HepG2 (cell line): ENCODE measurements at regions not wholly inside any gene's neighbourhood (a gene's known extent, or its start where the extent isn't known, plus 50 kb on each side); places are given as distances from the start of the nearest gene placed in this dataset.

ENCODE experiments used
- ARNT2 ChIP-seq: sonication (generic); formaldehyde crosslinking; IDR thresholded peaks from 2 replicates; pipeline ENCODE4 v1.8.0; 2022; ENCODE audit warnings: mild to moderate bottlenecking, low read depth, missing genetic modification reagents, moderate library complexity
- ONECUT2 ChIP-seq: sonication (generic); formaldehyde crosslinking; IDR thresholded peaks from 2 replicates; pipeline ENCODE4 v1.4.0; 2020; ENCODE audit warnings: missing genetic modification reagents
- PAWR ChIP-seq: sonication (generic); formaldehyde crosslinking; IDR thresholded peaks from 2 replicates; pipeline ENCODE4 v1.4.0; 2020; ENCODE audit warnings: missing genetic modification reagents, mild to moderate bottlenecking, borderline replicate concordance
- TMF1 ChIP-seq: sonication (generic); formaldehyde crosslinking; IDR thresholded peaks from 2 replicates; pipeline ENCODE4 v1.8.1; 2022; ENCODE audit warnings: low read depth, missing genetic modification reagents
- TRIM22 ChIP-seq: fragments of 450-650 bp; IDR thresholded peaks from 2 replicates; pipeline ENCODE4 v1.6.1; 2017
- U2AF2 ChIP-seq: fragments of 200-400 bp; formaldehyde crosslinking; IDR thresholded peaks from 2 replicates; pipeline ENCODE4 v1.6.1; 2017; ENCODE audit warnings: low read depth, mild to moderate bottlenecking, low read length
- XRCC5 ChIP-seq: fragments of 200-400 bp; formaldehyde crosslinking; optimal IDR thresholded peaks from 2 replicates; pipeline ENCODE3; 2017; ENCODE audit warnings: mild to moderate bottlenecking, low read length
- ZC3H4 ChIP-seq: sonication (generic); formaldehyde crosslinking; IDR thresholded peaks from 2 replicates; pipeline ENCODE4 v1.4.0; 2020; ENCODE audit warnings: missing genetic modification reagents, borderline replicate concordance
- ZNF281 ChIP-seq: sonication (generic); formaldehyde crosslinking; IDR thresholded peaks from 2 replicates; pipeline ENCODE4 v1.4.0; 2020; ENCODE audit warnings: missing genetic modification reagents, borderline replicate concordance
- ZNF484 ChIP-seq: sonication (generic); formaldehyde crosslinking; IDR thresholded peaks from 2 replicates; pipeline ENCODE4 v1.5.1; 2020; ENCODE audit warnings: mild to moderate bottlenecking, low read depth, missing genetic modification reagents, borderline replicate concordance
- ZNF552 ChIP-seq: sonication (generic); formaldehyde crosslinking; IDR thresholded peaks from 2 replicates; pipeline ENCODE4 v1.9.0; 2022; ENCODE audit warnings: missing genetic modification reagents, mild to moderate bottlenecking, borderline replicate concordance

- TF ChIP-seq PAWR (CRISPR knock-in tag) (no peak), XRCC5 (no peak), ZC3H4 (CRISPR knock-in tag) (no peak), ZNF552 (CRISPR knock-in tag) (no peak), ZNF484 (CRISPR knock-in tag) (no peak), ONECUT2 (CRISPR knock-in tag) (no peak), TRIM22 (no peak), ZNF281 (CRISPR knock-in tag) (no peak), TMF1 (CRISPR knock-in tag) (no peak), ARNT2 (CRISPR knock-in tag) (no peak), U2AF2 (no peak)
Measured at GRCh38 chr14:29486132-29486531, 441.5 kb downstream of the PRKD1 start (continued).
